Superior temporal gyrus (tissue), 1 donor: ENCODE measurements at regions not wholly inside any gene's neighbourhood (a gene's known extent, or its start where the extent isn't known, plus 50 kb on each side); places are given as distances from the start of the nearest gene placed in this dataset.
"Not testable (repeated sequence)": the region's sequence is repeated elsewhere in the genome, so short reads cannot be mapped to it uniquely, and the experiment has no call there.

Experiments
- DNase-seq: peaks from one replicate; pipeline ENCODE4 v3.0.0-alpha.2; 2016; ENCODE audit errors: extremely low spot score

DNA sequence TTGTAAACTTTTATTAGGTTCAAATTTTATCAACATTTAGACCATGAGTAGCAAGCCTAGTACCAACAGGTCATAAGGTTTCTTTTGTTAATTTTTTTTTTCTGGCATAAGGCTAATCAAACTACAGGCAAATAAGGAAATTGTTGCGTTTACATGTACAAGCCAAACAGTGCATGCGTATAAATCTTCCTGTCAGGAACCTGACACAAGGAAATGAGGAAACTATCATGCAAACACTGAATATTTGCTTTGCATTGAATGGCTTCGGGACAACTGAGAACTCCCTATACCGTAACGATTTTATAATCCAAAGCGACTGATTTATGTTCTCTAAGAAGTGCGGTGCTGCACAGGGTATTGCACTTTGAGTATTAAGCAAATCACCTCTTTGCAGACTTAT lies 133.0 kb upstream of the TRPC4 start:
- DNase-seq, result no peak

DNA sequence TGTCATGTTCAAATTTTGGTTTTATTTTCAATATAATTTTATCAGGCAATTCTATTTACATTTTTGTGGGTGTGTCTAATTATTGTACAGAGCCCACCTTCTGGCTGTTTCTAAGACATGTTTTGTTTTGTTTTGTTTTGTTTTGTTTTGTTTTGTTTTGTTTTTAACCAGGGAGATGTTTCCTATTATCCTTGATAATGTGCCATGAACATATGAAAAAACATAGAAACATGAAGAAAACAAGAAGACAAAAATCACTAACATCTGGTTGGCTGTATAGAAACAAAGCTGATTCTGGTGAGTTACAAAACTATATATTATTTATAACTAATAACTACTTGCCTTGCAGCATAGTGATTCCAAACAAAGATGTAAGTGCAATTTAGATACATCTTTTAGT lies 128.1 kb upstream of the TRPC4 start:
- no peak for DNase-seq

GRCh38 chr13:37995092-37995491 lies 125.5 kb upstream of the TRPC4 start:
- DNase-seq, result no peak

GRCh38 chr13:37986811-37987210 lies 117.2 kb upstream of the TRPC4 start:
- no peak for DNase-seq

DNA sequence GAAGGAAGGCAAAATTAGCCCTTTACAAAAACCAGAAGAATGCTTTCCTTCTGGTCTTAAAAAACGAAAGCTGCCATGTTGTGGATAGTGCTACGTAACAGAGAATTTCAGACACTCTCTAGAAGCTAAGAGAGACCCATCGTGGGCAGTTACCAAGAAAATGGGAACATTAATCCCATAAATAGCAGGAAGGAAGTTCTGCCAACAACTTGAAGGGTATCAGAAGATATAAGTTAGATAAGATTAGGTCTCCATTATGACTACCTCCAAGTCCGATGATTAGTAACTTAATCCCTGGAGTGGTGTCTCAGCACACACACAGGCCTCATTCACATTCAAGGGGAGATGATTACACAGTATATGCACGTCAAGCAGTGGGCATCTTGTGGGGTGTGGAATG lies 115.7 kb upstream of the TRPC4 start:
- no peak for DNase-seq

- DNase-seq, result no peak
These were observed 114.8 kb upstream of the TRPC4 start for GRCh38 chr13:37984357-37984756.

GRCh38 chr13:37981932-37982331 lies 112.4 kb upstream of the TRPC4 start:
- no peak for DNase-seq

GRCh38 chr13:37978680-37979079 lies 109.1 kb upstream of the TRPC4 start:
- DNase-seq, result no peak

- DNase-seq, result no peak
These were observed 99.0 kb upstream of the TRPC4 start for GRCh38 chr13:37968555-37968954.

DNA sequence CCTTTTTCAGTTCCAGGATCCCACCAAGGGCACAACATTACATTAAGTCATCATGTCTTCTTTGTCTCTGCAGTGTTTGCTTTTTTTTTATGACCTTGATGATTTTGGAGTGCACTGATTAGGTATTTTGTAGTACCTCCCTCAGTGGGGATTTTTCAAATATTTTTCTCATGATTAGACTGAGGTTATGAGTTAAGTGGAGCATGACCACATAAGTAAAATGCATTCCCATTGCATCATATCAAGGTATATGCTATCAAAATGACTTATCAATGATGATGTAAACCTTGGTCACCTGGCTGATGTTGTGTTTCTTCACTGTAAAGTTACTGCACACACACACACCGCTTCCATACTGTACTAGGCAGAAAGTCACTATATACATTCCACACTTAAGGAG lies 96.7 kb upstream of the TRPC4 start:
- DNase-seq, result no peak

GRCh38 chr13:37960427-37960826 lies 90.9 kb upstream of the TRPC4 start:
- no peak for DNase-seq

- DNase-seq, result no peak
These were observed 89.7 kb upstream of the TRPC4 start for GRCh38 chr13:37959284-37959683.

GRCh38 chr13:37956536-37956935 lies 87.0 kb upstream of the TRPC4 start:
- no peak for DNase-seq

DNA sequence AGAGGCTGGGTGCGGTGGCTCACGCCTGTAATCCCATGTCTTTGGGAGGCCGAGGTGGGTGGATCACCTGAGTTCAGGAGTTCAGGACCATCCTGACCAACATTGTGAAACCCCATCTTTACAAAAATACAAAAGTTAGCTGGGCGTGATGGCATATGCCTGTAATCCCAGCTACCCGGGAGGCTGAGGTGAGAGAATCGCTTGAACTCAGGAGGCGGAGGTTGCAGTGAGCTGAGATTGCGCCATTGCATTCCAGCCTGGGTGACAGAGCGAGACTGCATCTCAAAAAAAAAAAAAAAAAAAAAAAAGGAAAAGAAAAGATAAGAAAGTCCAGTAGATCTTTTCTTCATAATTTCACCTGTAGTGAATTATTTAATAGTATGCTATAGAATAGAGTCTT lies 85.0 kb upstream of the TRPC4 start:
- not testable (repeated sequence) for DNase-seq

DNA sequence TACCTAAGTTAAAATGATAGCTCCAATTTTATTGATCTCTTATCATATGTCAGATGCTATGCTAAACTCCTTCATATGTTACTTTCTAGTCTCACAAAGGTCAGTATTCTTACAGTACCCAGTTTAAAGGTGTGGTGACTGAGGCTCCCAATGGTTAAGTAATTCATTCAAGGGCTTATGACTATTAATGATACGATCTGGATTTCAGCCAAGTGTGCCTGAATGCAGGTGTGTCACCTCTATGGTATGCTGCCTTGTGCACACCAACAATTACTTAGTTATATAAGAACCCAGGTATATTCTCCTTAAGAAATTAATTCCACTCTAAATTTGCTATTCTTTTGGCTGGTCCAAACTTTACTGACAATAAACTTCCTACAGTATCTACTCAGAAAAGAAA lies 84.6 kb upstream of the TRPC4 start:
- DNase-seq, result no peak

DNA sequence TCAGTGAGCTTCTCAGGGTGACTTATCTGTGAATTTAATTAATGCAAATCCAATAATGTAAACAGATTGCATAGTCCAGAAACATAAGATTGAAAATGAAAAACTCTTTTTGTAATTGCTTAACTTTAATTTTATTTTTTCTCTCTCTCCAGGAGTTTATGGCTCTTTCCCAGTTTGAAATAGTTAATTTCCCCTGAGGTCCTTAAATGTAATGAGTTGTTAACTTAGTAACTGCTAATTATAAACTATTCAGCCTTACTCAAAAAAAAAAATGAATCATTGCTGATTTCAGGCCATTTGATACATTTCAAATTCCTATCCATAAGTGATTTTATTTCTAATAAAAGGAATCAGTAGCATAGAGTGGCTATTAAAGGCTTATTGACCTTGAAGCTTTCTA lies 84.1 kb upstream of the TRPC4 start:
- DNase-seq, result no peak

DNA sequence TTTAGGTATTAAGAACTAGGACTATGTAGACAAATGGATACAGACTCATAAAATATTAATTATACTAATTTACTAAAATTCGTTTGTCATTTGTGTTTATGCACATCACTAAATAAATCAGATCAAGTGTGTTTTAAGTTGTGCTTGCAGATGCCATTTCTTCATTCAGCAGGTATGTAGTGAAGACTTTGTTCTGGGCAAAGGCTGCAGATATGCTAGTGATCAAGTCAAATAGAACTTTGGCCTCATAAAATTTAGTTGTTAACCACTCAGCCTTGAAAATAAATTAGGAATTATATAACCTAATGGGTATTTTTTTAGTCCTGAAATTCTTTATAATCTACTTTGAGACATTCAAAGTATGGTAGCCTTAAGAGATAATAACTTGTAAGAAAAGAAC lies 80.4 kb upstream of the TRPC4 start:
- no peak for DNase-seq

- no peak for DNase-seq
These were observed 78.0 kb upstream of the TRPC4 start for GRCh38 chr13:37947419-37948140.

GRCh38 chr13:37945651-37946575 lies 76.3 kb upstream of the TRPC4 start:
- no peak for DNase-seq

- no peak for DNase-seq
These were observed 75.4 kb upstream of the TRPC4 start for GRCh38 chr13:37944869-37945442.

DNA sequence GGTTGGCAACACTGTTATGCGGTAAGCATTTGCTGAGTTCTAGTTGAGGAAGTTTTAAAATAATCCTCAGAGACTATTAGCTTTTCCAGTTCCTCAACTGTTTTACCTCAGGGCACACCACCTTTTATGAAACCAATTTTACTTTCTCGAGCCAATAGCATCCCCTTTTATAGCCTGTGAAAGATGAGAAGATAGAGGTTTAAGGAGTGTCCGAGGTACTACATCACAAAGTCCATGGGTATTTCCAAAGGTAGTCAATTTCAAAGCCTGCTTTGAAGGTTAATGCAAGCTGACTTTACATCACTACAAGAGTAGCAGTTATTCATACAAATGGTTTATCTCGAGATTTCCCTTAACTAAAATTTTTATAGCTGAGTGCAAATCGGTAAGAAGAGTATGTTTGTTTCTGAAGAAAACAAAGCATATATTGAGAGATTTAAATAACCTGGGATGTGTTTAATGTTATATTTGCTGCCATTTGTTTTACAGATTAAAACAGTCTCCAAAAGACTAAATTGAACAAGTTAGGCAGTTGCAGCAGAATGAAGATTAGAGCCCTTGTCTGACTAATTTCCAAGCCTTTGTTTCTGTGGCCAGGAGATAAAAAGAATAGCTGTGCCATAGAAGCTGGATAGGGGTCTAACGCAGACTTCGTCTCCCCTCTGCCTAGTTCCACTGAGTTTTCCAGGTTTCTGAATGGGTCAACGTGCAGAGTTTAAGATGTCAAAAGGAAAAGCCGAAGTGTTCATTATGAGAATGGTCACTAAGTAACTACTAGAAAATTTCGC lies 74.7 kb upstream of the TRPC4 start:
- DNase-seq, result no peak

GRCh38 chr13:37942929-37943328 lies 73.4 kb upstream of the TRPC4 start:
- DNase-seq, result no peak
